PC-9 (cell line): ENCODE measurements at regions not wholly inside any gene's neighbourhood (a gene's known extent, or its start where the extent isn't known, plus 50 kb on each side); places are given as distances from the start of the nearest gene placed in this dataset.
"Not testable (repeated sequence)": the region's sequence is repeated elsewhere in the genome, so short reads cannot be mapped to it uniquely, and the experiment has no call there.

ENCODE experiments used
- BruUV-seq: library from RNA; stranded (reverse); fragments of 400-500 nt; replicated peaks from 2 replicates; lab custom pipeline; 2021; lab: Mats Ljungman, UMichigan
- CTCF ChIA-PET: fragments of 300-600 bp; sonication (Branson Sonifier 250); formaldehyde crosslinking; loops from one replicate; lab custom pipeline; 2022; ENCODE audit warnings: antibody characterized with exemption; lab: Charles Lee
- POLR2A ChIA-PET: fragments of 300-600 bp; sonication (Branson Sonifier 250); formaldehyde crosslinking; loops from one replicate; lab custom pipeline; 2022; ENCODE audit warnings: antibody characterized with exemption; ENCODE audit not compliant: unreplicated experiment; lab: Charles Lee
- DNase-seq, 2 experiments: peaks; one replicate each; pipeline versions ENCODE4 v3.0.0 to v3.0.0-alpha.2; 2015 to 2022; ENCODE audit warnings: mixed read lengths in 1 of 2
- H2AFZ ChIP-seq: fragments of 200-600 bp; sonication (generic); 2 replicates; pipeline ENCODE4 v1.8.1; 2017; ENCODE audit warnings: antibody characterized with exemption
- H3F3A ChIP-seq: fragments of 200-600 bp; sonication (generic); 2 replicates; pipeline ENCODE4 v1.8.1; 2017; ENCODE audit warnings: antibody characterized with exemption, mild to moderate bottlenecking, low read depth; ENCODE audit not compliant: insufficient read depth
- H3K27ac ChIP-seq: fragments of 200-600 bp; sonication (generic); 2 replicates; pipeline ENCODE4 v1.6.1; 2016; ENCODE audit warnings: mixed run types
- H3K27me3 ChIP-seq: fragments of 200-600 bp; sonication (generic); 2 replicates; pipeline ENCODE4 v1.6.1; 2016; ENCODE audit warnings: low read depth, mixed run types; ENCODE audit not compliant: insufficient read depth
- H3K36me3 ChIP-seq: fragments of 200-600 bp; sonication (generic); 2 replicates; pipeline ENCODE4 v1.6.1; 2016; ENCODE audit warnings: low read depth, mixed run types
- H3K4me1 ChIP-seq: fragments of 200-600 bp; sonication (generic); replicated peaks from 2 replicates; pipeline ENCODE4 v1.6.1; 2016; ENCODE audit warnings: mixed run types; ENCODE audit not compliant: insufficient read depth
- H3K4me2 ChIP-seq: fragments of 200-600 bp; sonication (generic); 2 replicates; pipeline ENCODE4 v1.6.1; 2017; ENCODE audit warnings: mixed run types
- H3K4me3 ChIP-seq: fragments of 200-600 bp; sonication (generic); 2 replicates; pipeline ENCODE4 v1.6.1; 2016; ENCODE audit warnings: mixed run types
- H3K79me2 ChIP-seq: fragments of 200-600 bp; sonication (generic); 2 replicates; pipeline ENCODE4 v1.6.1; 2017; ENCODE audit warnings: low read depth, mixed run types
- H3K9me2 ChIP-seq: fragments of 200-600 bp; sonication (generic); 2 replicates; pipeline ENCODE4 v1.8.1; 2017; ENCODE audit warnings: mild to moderate bottlenecking; ENCODE audit not compliant: insufficient read depth
- H3K9me3 ChIP-seq: fragments of 200-600 bp; sonication (generic); 2 replicates; pipeline ENCODE4 v1.8.1; 2016; ENCODE audit warnings: low read depth; ENCODE audit not compliant: insufficient read depth
- H4K20me1 ChIP-seq: fragments of 200-600 bp; sonication (generic); 2 replicates; pipeline ENCODE4 v1.8.1; 2017; ENCODE audit not compliant: insufficient read depth
- EZH2 ChIP-seq: fragments of 200-600 bp; sonication (generic); IDR thresholded peaks from 2 replicates; pipeline ENCODE4 v1.8.0; 2017; ENCODE audit warnings: antibody characterized with exemption, low read depth
- intact Hi-C: fragments of 100-400 bp; cut with micrococcal nuclease; formaldehyde crosslinking; loops from one replicate; pipeline ENCODE4 v1.10.0; 2022; ENCODE audit not compliant: unreplicated experiment
- TF ChIP-seq, protein P1 (sequence below): fragments of 200-600 bp; sonication (generic); conservative IDR thresholded peaks from 2 replicates; pipeline ENCODE4 v1.6.1; 2017; ENCODE audit warnings: mixed run types, antibody characterized with exemption, mild to moderate bottlenecking, moderate library complexity

DNA sequence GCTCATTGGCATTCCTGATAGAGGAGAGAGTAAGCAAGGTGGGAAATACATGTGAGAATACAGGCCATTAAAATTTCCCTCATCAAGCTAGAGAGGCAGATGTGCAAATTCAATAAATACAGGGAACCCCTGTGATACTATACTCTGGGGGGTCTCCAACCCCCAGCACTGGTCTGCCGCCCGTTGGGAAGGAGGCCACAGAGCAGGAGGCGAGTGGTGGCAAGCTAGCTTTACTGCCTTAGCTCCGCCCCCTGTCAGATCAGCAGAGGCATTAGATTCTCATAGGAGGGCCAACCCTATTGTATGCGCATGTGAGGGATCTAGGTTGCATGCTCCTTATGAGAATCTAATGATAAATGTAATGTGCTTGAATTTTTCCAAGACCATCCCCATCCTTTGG, 97.1 kb upstream of the PLSCR5 start:
- Histone ChIP-seq H3K4me3 (no peak overlapping the region), H3K4me1 (no peaks in the 10 kb centered on the region), H3K9me3 (no peaks in the 10 kb centered on the region), H3K27me3 (no peaks in the 10 kb centered on the region), H3K4me2 (no peak overlapping the region), H3K27ac (no peak overlapping the region), H4K20me1 (no peaks in the 10 kb centered on the region), H3K36me3 (no peaks in the 10 kb centered on the region), H3K79me2 (no peaks in the 10 kb centered on the region), H2AFZ (no peak overlapping the region), H3K9me2 (no peaks in the 10 kb centered on the region), H3F3A (no peaks in the 10 kb centered on the region)
- no TSS peak for BruUV-seq
- ChIA-PET POLR2A (no interaction called here), CTCF (no interaction called here)
- TF ChIP-seq, protein P1, sequence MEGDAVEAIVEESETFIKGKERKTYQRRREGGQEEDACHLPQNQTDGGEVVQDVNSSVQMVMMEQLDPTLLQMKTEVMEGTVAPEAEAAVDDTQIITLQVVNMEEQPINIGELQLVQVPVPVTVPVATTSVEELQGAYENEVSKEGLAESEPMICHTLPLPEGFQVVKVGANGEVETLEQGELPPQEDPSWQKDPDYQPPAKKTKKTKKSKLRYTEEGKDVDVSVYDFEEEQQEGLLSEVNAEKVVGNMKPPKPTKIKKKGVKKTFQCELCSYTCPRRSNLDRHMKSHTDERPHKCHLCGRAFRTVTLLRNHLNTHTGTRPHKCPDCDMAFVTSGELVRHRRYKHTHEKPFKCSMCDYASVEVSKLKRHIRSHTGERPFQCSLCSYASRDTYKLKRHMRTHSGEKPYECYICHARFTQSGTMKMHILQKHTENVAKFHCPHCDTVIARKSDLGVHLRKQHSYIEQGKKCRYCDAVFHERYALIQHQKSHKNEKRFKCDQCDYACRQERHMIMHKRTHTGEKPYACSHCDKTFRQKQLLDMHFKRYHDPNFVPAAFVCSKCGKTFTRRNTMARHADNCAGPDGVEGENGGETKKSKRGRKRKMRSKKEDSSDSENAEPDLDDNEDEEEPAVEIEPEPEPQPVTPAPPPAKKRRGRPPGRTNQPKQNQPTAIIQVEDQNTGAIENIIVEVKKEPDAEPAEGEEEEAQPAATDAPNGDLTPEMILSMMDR, result no peak
- no peak for TF ChIP-seq EZH2
- no peak for DNase-seq
- intact Hi-C loops, result no loop called here

DNA sequence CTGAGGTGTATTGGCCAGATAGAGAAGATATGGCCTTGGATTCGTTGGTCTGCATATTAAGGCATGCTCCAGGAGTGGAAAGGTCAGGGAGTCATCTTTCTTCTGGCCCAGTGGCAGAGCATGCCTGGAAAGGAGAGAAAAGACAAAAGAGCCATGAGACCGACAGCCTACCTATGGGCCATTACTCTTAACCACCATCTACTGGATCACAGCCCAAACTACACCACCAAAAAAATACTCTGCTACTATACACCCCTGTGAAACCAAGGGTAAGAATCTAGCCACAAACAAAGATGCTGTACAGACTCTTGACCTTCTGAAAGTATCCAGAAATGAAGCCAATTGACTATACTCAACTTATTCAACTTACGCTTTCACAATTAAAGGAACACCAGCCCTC, 96.1 kb upstream of the PLSCR5 start:
- Histone ChIP-seq H3K79me2 (no peaks in the 10 kb centered on the region), H3K27me3 (no peaks in the 10 kb centered on the region), H2AFZ (no peak overlapping the region), H3K4me2 (no peak overlapping the region), H3F3A (no peaks in the 10 kb centered on the region), H3K4me1 (no peaks in the 10 kb centered on the region), H3K36me3 (no peaks in the 10 kb centered on the region), H3K9me2 (no peaks in the 10 kb centered on the region), H3K27ac (no peak overlapping the region), H3K4me3 (no peak overlapping the region), H4K20me1 (no peaks in the 10 kb centered on the region), H3K9me3 (no peaks in the 10 kb centered on the region)
- no peak for TF ChIP-seq EZH2
- CTCF ChIA-PET, result no interaction called here
- DNase-seq, result no peak
- intact Hi-C loops, result no loop called here
- POLR2A ChIA-PET, result no interaction called here
- no TSS peak for BruUV-seq

DNA sequence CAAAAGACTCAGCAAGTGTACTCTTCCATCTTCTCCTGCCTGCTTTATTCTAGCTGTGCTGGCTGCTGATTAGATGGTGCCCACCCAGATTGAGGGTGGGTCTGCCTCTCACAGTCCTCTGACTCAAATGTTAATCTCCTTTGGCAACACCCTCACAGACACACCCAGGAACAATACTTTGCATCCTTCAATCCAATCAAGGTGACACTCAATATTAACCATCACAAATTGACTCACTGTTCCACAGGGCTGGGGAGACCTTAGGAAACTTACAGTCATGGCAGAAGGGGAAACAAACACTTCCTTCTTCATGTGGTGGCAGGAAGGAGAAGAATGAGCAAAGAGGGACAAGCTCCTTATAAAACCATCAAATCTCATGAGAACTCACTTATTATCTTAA, 94.9 kb upstream of the PLSCR5 start:
- H3K4me2 ChIP-seq, H3F3A ChIP-seq, H3K27ac ChIP-seq, H3K4me3 ChIP-seq, POLR2A ChIA-PET, H3K79me2 ChIP-seq, H3K9me2 ChIP-seq, CTCF ChIA-PET, H2AFZ ChIP-seq, DNase-seq, intact Hi-C loops, BruUV-seq, H3K4me1 ChIP-seq, H3K36me3 ChIP-seq, H3K9me3 ChIP-seq, H3K27me3 ChIP-seq, H4K20me1 ChIP-seq: not testable (repeated sequence)

DNA sequence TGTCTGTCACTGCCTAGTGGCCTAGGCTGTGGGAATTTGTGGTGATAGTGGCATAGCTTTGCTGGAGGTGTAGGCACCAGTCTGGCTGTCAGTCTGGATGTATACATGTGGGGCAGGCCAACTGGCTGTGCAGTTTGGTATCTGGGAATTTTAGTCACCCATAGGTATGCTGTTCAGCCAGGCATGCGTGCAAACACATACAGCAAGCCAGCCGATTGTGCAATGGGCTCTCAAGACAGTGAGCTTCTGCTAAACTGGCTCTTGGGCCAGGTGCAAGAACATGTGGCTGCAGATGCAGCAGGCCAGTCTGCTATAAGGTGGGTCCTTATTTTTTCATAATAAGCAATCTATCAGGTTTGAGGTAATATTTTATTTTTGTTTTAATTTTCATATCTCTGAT, 87.1 kb upstream of the PLSCR5 start:
- DNase-seq, result no peak
- BruUV-seq, result no TSS peak

More for the DNA sequence above, 87.1 kb upstream of the PLSCR5 start:
- intact Hi-C loops, result no loop called here
- no peaks in the 10 kb centered on the region for H3K4me1 ChIP-seq
- no peaks in the 10 kb centered on the region for H3K36me3 ChIP-seq
- H4K20me1 ChIP-seq, result no peaks in the 10 kb centered on the region
- no peaks in the 10 kb centered on the region for H3K27me3 ChIP-seq
- no peaks in the 10 kb centered on the region for H3K79me2 ChIP-seq
- CTCF ChIA-PET, result no interaction called here
- no peak overlapping the region for H3K4me3 ChIP-seq
- H3K27ac ChIP-seq, result no peak overlapping the region
- POLR2A ChIA-PET, result interaction anchor here (0.5 kb wide), 1 partner anchor 1951 kb away, joined by 7 read pairs; no protein-coding TSS in a partner anchor
- no peak overlapping the region for H2AFZ ChIP-seq
- H3K9me2 ChIP-seq, result no peaks in the 10 kb centered on the region
- no peak overlapping the region for H3K4me2 ChIP-seq
- H3F3A ChIP-seq, result no peaks in the 10 kb centered on the region
- TF ChIP-seq, protein P1, result no peak
- TF ChIP-seq EZH2, result no peak
- no peaks in the 10 kb centered on the region for H3K9me3 ChIP-seq
